ENCODE measurements at regions not wholly inside any gene's neighbourhood (a gene's known extent, or its start where the extent isn't known, plus 50 kb on each side); places are given as distances from the start of the nearest gene placed in this dataset.
"Not testable (repeated sequence)": the region's sequence is repeated elsewhere in the genome, so short reads cannot be mapped to it uniquely, and the experiment has no call there.

DNA sequence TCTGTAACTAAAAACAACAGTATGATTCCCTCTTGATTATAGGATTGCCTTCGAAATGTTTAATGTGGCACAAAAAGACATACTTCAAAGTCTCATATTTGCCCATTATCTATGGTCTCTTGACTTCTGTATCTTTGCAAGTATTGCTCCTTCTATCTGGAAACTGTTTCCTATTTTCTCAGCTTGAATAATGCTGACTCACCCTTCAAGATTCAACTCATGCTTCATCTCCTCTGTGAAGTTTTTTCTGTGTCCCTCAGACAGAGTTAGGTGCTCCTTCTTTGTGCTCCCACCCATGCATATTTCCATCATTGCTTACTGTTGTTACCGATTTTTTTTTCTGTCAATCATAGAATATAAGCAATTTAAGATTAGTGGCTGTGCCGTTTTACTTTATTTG, 192.8 kb upstream of the ROBO1 start:
- DNase-seq (ENCODE audit: low spot score): no peak

DNA sequence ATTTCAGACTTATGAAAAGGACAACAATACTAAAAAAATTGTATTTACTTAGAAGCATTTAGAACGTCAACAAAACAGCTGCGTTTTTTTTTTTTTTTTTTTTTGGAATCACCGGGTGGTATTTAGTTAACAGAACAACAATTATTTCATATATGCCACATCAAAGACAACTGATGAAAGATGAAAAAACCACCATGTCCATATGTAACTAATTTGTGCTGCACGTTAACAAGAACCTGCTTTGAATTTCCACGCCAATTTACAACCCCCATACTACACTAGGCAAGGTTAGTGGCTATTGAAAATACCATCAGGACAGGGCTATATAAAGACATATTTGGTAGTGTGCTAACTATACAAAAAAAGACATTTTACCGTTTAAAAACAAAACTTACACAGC, 189.3 kb upstream of the ROBO1 start:
- peak; percentile 89 for DNase-seq (ENCODE audit: low spot score)

- no peak for DNase-seq (ENCODE audit: low spot score)
These were observed 187.0 kb upstream of the ROBO1 start for GRCh38 chr3:79954756-79955155.

GRCh38 chr3:79953591-79954101, 185.8 kb upstream of the ROBO1 start:
- DNase-seq (ENCODE audit: low spot score): no peak

DNA sequence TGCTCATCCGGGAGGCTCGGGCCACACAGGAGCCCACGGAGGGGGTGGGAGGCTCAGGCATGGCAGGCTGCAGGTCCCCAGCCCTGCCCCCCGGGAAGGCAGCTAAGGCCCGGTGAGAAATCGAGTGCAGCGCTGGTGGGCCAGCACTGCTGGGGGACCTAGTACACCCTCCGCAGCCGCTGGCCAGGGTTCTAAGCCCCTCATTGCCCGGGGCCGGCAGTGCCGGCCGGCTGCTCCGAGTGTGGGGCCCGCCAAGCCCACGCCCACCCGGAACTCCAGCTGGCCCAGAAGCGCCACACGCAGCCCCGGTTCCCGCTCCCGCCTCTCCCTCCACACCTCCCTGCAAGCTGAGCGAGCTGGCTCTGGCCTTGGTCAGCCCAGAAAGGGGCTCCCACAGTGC, 183.6 kb upstream of the ROBO1 start:
- not testable (repeated sequence) for DNase-seq (ENCODE audit: low spot score)

- DNase-seq (ENCODE audit: low spot score): no peak
These were observed 180.2 kb upstream of the ROBO1 start for GRCh38 chr3:79947957-79948356.

DNA sequence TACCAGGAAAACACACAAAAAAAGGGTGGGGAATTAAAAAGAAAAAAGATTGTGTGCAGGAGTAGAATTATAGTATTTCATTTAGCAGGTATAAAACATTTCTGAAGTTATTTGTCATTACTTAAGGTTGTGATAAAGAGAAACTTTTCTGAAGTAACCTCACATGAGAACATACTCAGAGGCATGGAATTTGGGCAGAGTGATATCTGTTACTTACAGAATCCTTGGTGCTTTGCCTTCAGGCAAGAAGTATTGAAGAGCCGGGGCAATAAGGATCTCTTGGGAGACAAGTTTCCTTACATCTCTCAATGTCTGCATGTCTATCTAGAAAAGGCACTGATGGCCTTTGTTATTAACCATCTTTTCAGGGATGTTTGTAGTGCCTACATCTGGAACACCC, 179.7 kb upstream of the ROBO1 start:
- DNase-seq (ENCODE audit: low spot score): no peak

DNA sequence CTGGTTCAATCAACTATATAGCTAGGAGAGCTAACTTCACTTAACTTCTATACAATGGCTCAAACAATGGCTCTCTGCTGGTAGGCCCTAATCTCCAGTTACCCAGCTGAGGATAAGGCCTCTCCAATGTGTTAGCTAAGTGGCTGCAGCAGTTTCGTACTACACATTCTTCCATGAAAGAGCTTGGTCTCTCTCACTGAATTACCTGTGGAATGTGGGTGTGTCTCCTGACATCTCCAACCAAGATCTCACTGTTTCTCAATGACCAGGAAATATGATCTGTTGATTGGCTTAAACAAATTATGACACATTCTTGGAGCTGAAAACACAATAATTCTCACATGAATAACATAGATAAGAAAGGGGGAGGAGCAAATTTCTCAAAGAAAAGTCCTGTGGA, 169.8 kb upstream of the ROBO1 start:
- DNase-seq (ENCODE audit: low spot score): peak; percentile 81

DNA sequence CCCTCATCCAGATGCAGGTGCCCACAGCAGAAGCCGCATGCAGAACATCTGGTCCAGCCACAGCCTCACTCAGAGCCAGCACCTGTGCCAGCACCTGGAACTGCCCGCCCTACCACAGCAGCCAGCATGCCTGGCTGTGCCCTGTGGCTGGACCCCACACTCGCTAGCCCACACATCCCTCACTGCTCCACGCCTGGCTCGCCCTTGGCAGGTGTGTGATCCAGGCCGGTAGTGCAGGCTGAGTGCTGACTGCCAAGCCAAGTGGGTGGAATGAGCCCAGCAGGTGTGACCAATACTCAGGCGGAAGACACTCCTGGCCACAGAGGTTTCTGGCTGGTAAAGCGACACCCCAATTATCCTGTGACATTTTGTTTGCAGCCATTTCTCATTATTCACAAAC, 162.4 kb upstream of the ROBO1 start:
- peak; percentile 11 for DNase-seq (ENCODE audit: low spot score)

DNA sequence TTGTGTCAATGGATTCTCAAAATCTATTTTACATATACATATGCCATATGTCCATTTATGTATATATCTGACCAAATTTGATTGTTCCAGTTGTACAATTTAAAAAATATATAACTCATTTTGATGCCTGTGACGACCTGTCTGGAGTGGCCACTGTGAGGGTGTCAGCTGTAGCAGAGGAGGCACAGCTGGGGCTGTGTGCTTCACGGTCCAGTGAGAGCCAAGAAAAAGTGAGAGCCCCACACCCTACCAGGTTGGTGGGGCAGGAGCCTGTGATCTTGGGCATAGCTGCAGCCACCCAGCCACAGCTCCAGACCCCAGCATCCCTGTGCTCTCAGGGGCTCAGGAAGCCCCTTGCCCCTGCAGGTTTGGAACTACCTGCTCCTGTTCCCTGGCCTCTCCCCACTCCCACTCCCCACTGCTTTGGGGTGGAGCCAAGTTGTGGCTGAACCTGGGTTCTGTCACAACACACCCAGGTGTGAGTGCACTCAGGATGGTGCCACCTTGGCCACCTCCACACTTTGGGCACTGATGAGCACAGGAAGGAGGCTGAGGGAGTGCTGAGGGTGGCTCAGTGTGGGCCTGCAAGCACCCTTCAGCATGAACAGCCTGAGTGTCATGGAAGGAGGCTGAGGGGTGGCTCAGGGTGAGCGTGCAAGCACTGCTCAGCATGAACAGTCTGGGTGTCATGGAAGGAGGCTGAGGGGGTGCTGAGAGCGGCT, 161.1 kb upstream of the ROBO1 start:
- DNase-seq (ENCODE audit: low spot score): no peak

GRCh38 chr3:79926522-79926921, 158.7 kb upstream of the ROBO1 start:
- DNase-seq (ENCODE audit: low spot score): no peak

- no peak for DNase-seq (ENCODE audit: low spot score)
These were observed 154.8 kb upstream of the ROBO1 start for GRCh38 chr3:79922633-79923032.

DNA sequence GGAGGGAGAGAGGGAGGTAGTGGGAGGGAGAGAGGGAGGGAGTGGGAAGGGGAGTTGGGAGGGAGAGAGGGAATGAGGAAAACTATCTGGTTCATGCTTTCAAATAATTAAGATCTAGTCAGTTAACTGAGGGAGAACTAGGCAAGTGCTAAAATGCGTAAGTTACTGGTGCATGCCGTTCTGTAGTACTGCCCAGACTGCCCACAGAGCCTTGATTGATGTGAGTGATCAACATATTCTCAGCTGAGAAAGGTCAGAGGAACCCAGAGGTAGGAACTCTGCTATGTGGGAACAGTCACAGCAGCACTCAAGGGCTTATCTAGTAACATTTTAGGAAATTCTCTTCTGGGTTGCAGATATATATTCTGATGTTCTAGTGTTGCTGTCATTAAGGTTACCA, 149.8 kb upstream of the ROBO1 start:
- no peak for DNase-seq (ENCODE audit: low spot score)

- DNase-seq (ENCODE audit: low spot score): no peak
These were observed 142.5 kb upstream of the ROBO1 start for GRCh38 chr3:79910337-79910736.

GRCh38 chr3:79906106-79906505, 138.3 kb upstream of the ROBO1 start:
- no peak for DNase-seq (ENCODE audit: low spot score)

- no peak for DNase-seq (ENCODE audit: low spot score)
These were observed 134.4 kb upstream of the ROBO1 start for GRCh38 chr3:79902151-79902550.

- DNase-seq (ENCODE audit: low spot score): no peak
These were observed 131.1 kb upstream of the ROBO1 start for GRCh38 chr3:79898907-79899306.

DNA sequence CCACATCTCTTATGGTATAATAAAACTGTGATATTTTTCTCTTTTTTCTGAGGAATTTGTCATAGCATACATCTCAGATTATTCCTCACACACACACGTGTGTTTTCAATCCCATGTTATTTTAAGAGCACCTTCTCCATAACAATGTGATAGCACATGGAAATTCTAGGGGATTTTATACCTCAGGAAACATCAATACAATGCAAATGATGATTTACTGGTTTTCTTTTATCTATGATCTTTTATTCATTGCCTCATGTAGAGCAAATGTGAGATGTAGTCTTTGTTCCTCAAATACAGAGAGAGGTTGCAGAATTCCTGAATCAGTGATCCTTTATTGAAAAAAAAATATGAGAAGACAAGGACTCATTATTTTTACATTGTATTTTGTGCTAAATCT, 128.3 kb upstream of the ROBO1 start:
- DNase-seq (ENCODE audit: low spot score): no peak

DNA sequence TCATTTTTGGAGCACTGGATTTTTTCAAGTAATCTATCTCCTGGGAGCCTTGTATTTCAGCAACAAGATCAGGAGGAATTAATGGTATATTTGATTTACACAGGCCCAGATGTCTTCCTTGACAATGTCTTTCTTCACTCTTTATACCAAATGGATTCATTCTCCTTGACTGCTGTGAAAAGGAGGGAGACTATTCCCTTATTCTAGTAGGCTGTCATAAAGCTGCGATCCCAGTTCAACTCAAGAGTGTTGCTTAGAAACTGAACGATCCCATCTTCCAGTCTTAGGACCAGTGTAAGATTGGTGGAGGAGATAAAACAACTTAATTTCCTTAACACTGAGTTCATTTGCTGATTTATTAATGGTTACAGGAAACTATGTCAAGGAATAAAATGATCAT, 119.4 kb upstream of the ROBO1 start:
- DNase-seq (ENCODE audit: low spot score): no peak

DNA sequence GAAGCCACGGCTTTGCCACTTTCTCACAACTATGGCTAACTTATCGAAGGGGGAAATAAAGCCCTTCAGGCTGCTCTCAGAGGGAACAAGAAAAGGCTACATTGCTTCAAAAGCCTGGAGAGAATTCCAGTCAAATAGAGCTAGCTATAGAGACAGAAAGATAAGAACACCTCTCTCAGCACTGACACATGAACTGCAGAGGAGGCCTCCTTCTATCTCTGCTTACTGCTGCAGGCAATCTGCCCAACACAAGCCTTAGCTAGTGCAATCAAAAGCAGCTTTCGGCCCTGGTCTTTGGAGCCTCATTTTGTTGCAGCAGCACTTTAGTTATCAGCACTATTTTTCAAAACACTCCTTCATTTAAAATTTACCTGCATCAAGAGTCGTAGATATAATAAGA, 118.4 kb upstream of the ROBO1 start:
- no peak for DNase-seq (ENCODE audit: low spot score)

- no peak for DNase-seq (ENCODE audit: low spot score)
These were observed 117.6 kb upstream of the ROBO1 start for GRCh38 chr3:79885407-79885806.

GRCh38 chr3:79884354-79884753, 116.6 kb upstream of the ROBO1 start:
- DNase-seq (ENCODE audit: low spot score): no peak

- DNase-seq (ENCODE audit: low spot score): no peak
These were observed 113.6 kb upstream of the ROBO1 start for GRCh38 chr3:79881431-79881830.

DNA sequence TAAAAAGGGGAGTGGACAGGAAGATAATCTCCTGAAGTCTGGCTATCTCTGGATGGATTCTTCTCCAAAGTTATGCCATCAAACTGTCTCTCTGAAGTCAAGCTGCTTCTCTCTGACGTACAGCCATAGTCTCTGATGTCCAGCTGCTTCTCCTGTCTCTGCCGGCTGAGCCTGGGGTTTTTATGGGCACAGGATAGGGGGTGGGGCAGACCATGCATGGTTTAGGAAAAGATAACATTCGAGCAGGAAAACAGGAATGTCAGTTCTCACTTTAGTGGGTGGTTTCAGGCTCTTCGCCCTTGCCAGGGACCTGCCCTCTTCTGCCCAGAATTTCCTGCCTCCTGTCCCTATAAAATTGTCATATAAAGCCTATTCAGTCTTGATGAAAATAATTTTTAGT, 110.9 kb upstream of the ROBO1 start:
- DNase-seq (ENCODE audit: low spot score): no peak

Data from SW480 (cell line).